ENCODE measurements at regions not wholly inside any gene's neighbourhood (a gene's known extent, or its start where the extent isn't known, plus 50 kb on each side); places are given as distances from the start of the nearest gene placed in this dataset.

- TF ChIP-seq, protein P1, sequence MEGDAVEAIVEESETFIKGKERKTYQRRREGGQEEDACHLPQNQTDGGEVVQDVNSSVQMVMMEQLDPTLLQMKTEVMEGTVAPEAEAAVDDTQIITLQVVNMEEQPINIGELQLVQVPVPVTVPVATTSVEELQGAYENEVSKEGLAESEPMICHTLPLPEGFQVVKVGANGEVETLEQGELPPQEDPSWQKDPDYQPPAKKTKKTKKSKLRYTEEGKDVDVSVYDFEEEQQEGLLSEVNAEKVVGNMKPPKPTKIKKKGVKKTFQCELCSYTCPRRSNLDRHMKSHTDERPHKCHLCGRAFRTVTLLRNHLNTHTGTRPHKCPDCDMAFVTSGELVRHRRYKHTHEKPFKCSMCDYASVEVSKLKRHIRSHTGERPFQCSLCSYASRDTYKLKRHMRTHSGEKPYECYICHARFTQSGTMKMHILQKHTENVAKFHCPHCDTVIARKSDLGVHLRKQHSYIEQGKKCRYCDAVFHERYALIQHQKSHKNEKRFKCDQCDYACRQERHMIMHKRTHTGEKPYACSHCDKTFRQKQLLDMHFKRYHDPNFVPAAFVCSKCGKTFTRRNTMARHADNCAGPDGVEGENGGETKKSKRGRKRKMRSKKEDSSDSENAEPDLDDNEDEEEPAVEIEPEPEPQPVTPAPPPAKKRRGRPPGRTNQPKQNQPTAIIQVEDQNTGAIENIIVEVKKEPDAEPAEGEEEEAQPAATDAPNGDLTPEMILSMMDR (IDR thresholded peaks at IDR 0.05) = no peak
- TF ChIP-seq POLR2AphosphoS5 (IDR thresholded peaks at IDR 0.05) (no peak), POLR2A (IDR thresholded peaks at IDR 0.05) (no peak)
Observed at GRCh38 chr12:95397571-95397970, 76.4 kb upstream of the METAP2 start.
